ENCODE measurements at regions not wholly inside any gene's neighbourhood (a gene's known extent, or its start where the extent isn't known, plus 50 kb on each side); places are given as distances from the start of the nearest gene placed in this dataset.

- Mint-ChIP-seq H3K4me3 (no peak overlapping the region), H3K4me1 (no peaks in the 10 kb centered on the region), H3K27ac (no peak overlapping the region), H3K36me3 (no peaks in the 10 kb centered on the region), H3K27me3 (ENCODE audit: low read depth) (no peaks in the 10 kb centered on the region), H3K9me3 (peaks cover 4% of the 10 kb centered on the region; the same call in 1 of the 2 replicates)
- DNase-seq (ENCODE audit: low spot score) (no peak), ATAC-seq (no peak)
- POLR2A ChIA-PET: no interaction called here
- CTCF ChIA-PET: no interaction called here
- no peak for TF ChIP-seq NFYB (CRISPR knock-in tag; conservative IDR thresholded peaks at IDR 0.05; ENCODE audit: low read depth)
- no peak for TF ChIP-seq SMAD3 (CRISPR knock-in tag; IDR thresholded peaks at IDR 0.05; ENCODE audit: borderline replicate concordance)
Measured at GRCh38 chr5:92177926-92178487, 794.9 kb upstream of the ARRDC3 start.

GRCh38 chr5:92163906-92164305 is 780.8 kb upstream of the ARRDC3 start:
- H3K27me3 Mint-ChIP-seq (ENCODE audit: low read depth): no peaks in the 10 kb centered on the region
- no peak for TF ChIP-seq ZBTB43 (CRISPR knock-in tag; IDR thresholded peaks at IDR 0.05)
- no peak for TF ChIP-seq NR1H2 (CRISPR knock-in tag; IDR thresholded peaks at IDR 0.05)
- no peak for TF ChIP-seq ZNF219 (CRISPR knock-in tag; IDR thresholded peaks at IDR 0.05; ENCODE audit: borderline replicate concordance)
- TF ChIP-seq ESRRA (CRISPR knock-in tag; IDR thresholded peaks at IDR 0.05; ENCODE audit: borderline replicate concordance): no peak
- TF ChIP-seq E2F4 (CRISPR knock-in tag; IDR thresholded peaks at IDR 0.05; ENCODE audit: borderline replicate concordance, low read depth): no peak
- TF ChIP-seq ZNF121 (CRISPR knock-in tag; IDR thresholded peaks at IDR 0.05): no peak
- no peak for TF ChIP-seq USF2 (CRISPR knock-in tag; IDR thresholded peaks at IDR 0.05)
- no peak for TF ChIP-seq CREM (CRISPR knock-in tag; IDR thresholded peaks at IDR 0.05)
- ChIA-PET CTCF (no interaction called here), POLR2A (no interaction called here)
- no peak overlapping the region for H3K27ac Mint-ChIP-seq
- H3K4me3 Mint-ChIP-seq: no peak overlapping the region
- no peak for DNase-seq (ENCODE audit: low spot score)
- no peaks in the 10 kb centered on the region for H3K4me1 Mint-ChIP-seq
- no peak for ATAC-seq
- no peaks in the 10 kb centered on the region; the same call in 1 of the 2 replicates for H3K9me3 Mint-ChIP-seq
- no peaks in the 10 kb centered on the region for H3K36me3 Mint-ChIP-seq

GRCh38 chr5:92147798-92148197 is 764.7 kb upstream of the ARRDC3 start:
- POLR2A ChIA-PET: interaction anchor here (0.6 kb wide), 1 partner anchor 1500 kb away, joined by 4 read pairs; no protein-coding TSS in a partner anchor
- Mint-ChIP-seq H3K27me3 (ENCODE audit: low read depth) (no peaks in the 10 kb centered on the region), H3K36me3 (no peaks in the 10 kb centered on the region), H3K4me1 (no peaks in the 10 kb centered on the region), H3K9me3 (no peaks in the 10 kb centered on the region), H3K4me3 (no peak overlapping the region), H3K27ac (no peak overlapping the region)
- no peak for TF ChIP-seq ZNF416 (CRISPR knock-in tag; IDR thresholded peaks at IDR 0.05)
- TF ChIP-seq CTCF (IDR thresholded peaks at IDR 0.05): no peak
- no peak for TF ChIP-seq RELA (CRISPR knock-in tag; IDR thresholded peaks at IDR 0.05; ENCODE audit: borderline replicate concordance)
- no peak for TF ChIP-seq ZNF263 (CRISPR knock-in tag; IDR thresholded peaks at IDR 0.05; ENCODE audit: low read depth)
- no peak for TF ChIP-seq ZNF396 (CRISPR knock-in tag; IDR thresholded peaks at IDR 0.05; ENCODE audit: borderline replicate concordance)
- TF ChIP-seq JAZF1 (CRISPR knock-in tag; IDR thresholded peaks at IDR 0.05): no peak
- TF ChIP-seq ZNF121 (CRISPR knock-in tag; IDR thresholded peaks at IDR 0.05): no peak
- no peak for TF ChIP-seq GRHL2 (CRISPR knock-in tag; IDR thresholded peaks at IDR 0.05; ENCODE audit: insufficient replicate concordance, severe bottlenecking)
- TF ChIP-seq PREB (CRISPR knock-in tag; IDR thresholded peaks at IDR 0.05; ENCODE audit: borderline replicate concordance): no peak
- TF ChIP-seq KAT7 (CRISPR knock-in tag; IDR thresholded peaks at IDR 0.05; ENCODE audit: borderline replicate concordance): no peak
- TF ChIP-seq USF1 (CRISPR knock-in tag; IDR thresholded peaks at IDR 0.05): no peak
- TF ChIP-seq ZNF512 (CRISPR knock-in tag; IDR thresholded peaks at IDR 0.05; ENCODE audit: borderline replicate concordance): no peak
- TF ChIP-seq ZNF423 (CRISPR knock-in tag; IDR thresholded peaks at IDR 0.05): no peak
- no peak for TF ChIP-seq FOXK1 (CRISPR knock-in tag; IDR thresholded peaks at IDR 0.05)
- TF ChIP-seq TP53 (CRISPR knock-in tag; IDR thresholded peaks at IDR 0.05): no peak
- DNase-seq (ENCODE audit: low spot score) (no peak), ATAC-seq (no peak)
- CTCF ChIA-PET: no interaction called here
